ENCODE measurements at regions not wholly inside any gene's neighbourhood (a gene's known extent, or its start where the extent isn't known, plus 50 kb on each side); places are given as distances from the start of the nearest gene placed in this dataset.
"Not testable (repeated sequence)": the region's sequence is repeated elsewhere in the genome, so short reads cannot be mapped to it uniquely, and the experiment has no call there.

DNA sequence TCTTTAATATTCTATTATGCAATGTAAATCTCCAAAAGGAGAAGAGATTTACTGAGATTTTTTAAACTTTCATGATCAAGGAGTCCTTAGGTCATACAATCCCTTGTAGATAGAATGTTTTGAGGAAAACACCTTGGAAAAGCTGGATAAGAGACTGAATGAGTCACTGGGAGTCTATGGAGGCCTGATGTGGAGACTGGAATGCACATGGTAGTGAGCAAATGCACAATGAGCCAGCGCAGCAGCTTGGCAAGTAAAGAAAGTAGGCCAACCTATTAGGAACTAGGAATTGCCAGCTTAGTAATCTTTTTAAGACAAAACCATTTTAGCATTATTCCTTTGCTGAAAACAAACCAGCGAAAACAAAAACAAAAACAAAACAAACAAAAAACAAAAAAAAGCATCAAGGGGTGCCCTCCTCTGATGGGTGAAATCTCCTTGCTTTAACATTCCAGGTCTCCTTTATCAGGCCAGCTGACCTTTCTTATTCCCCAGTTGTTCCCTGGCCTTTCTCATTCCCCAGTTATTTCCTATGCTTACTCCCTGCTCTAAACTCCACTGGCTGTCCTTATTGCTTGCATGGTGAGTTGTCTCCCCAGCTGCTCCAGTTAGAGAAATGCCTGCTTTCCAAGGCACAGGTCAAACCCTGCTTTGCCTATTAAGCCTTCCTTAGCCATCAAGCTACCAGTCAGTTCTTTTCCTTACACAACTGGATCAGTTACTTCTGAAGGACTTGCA lies 135.8 kb downstream of the PLCE1 start:
- no peak for DNase-seq

DNA sequence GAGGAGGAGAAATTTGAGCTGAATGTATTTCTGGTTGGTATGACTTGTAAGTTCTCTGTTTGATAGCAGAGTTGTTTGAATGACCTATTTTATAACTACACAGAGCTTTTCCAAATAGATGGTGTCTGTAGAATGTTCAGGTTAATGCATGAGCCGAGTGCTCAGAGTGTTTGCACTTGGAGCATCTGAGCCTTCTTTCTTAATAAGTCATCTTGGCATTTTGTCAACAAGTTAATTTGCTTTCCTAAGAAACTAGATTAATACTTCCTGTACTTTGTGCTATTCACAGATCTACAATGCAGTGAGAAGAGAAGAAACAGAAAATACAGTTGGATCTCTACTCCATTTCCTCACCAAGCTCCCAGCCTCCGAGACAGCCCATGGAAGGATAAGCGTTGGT lies 138.2 kb downstream of the PLCE1 start:
- no peak for DNase-seq

GRCh38 chr10:94133239-94133638 lies 139.5 kb downstream of the PLCE1 start:
- no peak for DNase-seq

GRCh38 chr10:94137747-94138146 lies 144.0 kb downstream of the PLCE1 start:
- no peak for DNase-seq

DNA sequence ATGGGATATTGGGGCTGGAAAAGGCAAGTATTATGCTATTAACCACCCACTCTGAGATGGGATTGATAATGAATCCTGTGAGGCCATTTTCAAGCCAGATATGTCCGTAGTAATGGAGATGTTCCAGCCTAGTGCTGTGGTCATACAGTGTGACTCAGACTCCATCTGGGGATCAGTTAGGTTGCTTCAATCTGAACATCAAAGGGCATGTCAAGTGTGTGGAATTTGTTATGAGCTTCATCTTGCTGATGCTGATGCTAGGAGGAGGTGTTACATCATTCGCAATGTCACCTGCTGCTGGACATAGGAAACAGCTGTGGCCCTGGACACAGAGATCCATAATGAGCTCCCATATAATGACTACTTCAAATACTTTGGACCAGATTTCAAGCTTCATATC lies 144.7 kb downstream of the PLCE1 start:
- DNase-seq = no peak

- DNase-seq = no peak
Measured at GRCh38 chr10:94143261-94143660, 149.5 kb downstream of the PLCE1 start.

DNA sequence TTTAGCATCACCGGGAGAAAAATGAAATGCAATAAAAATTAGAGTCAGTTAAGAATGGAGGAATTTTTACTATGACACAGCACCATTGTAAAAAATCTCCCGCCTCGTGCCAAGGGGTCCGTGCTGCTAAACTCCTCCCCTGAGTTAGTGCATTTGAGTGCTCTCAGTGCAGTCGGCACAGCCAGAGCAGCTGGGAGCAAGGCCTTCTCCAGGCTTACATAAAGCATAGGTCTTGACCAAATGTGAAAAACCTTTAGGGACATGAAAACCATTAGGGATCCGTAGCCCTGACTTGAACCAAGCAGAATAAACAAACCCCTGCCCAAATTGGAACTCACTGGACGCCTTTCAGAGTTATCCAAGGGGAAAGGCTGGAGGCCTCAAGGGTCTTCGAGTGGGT lies 152.6 kb downstream of the PLCE1 start:
- DNase-seq = no peak

DNA sequence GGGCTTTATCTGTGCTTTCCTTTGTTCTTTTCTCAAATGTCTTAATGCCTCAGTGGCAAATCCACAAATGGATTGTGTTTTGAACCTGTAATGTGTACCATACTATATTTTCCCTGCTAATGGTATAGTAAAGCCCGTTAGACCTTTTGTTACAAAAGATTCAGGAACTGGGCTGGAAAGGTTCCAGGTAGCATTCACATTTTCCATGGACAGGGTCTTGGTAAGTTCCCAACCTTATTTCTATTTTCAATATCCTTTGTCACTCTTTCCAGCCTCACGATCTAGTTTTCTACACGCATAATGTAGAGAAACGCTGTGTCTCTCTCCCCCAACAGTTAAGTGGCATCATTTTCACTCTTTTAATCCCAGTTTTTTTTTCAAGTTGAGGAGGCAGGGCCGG lies 153.0 kb downstream of the PLCE1 start:
- no peak for DNase-seq

GRCh38 chr10:94149702-94150101 lies 156.0 kb downstream of the PLCE1 start:
- no peak for DNase-seq

- DNase-seq = no peak
Measured at GRCh38 chr10:94150541-94151184, 156.9 kb downstream of the PLCE1 start.

- DNase-seq = no peak
Measured at GRCh38 chr10:94155722-94156271, 162.1 kb downstream of the PLCE1 start.

GRCh38 chr10:94156453-94156852 lies 162.7 kb downstream of the PLCE1 start:
- DNase-seq = no peak

DNA sequence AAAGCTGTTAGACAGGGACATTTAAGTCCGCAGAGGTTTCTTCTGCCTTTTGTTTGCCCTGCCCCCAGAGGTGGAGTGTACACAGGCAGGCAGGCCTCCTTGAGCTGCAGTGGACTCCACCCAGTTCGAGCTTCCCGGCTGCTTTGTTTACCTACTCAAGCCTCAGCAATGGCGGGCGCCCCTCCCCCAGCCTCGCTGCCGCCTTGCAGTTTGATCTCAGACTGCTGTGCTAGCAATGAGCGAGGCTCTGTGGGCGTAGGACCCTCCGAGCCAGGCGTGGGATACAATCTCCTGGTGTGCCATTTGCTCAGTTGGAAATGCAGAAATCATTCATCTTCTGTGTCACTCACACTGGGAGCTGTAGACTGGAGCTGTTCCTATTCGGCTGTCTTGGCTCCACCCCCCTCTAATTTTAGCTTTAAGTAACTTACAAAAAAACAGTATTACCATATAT lies 171.5 kb downstream of the PLCE1 start:
- not testable (repeated sequence) for DNase-seq

DNA sequence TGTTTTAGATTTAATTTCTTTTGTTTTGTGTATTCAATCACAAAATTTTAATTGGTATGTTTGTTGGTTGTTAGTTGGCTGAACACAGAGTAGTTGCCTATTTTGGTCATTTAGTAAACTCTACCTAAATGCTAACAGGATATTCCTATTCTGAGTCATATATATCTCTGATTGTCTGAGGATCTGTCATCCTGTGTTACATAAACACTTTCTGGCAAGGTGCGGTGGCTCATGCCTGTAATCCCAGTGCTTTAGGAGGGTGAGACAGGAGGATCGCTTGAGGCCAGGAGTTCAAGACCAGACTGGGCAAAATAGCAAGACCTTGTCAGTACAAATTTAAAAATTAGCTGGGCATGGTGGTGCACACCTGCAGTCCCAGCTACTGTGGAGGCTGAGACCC lies 178.6 kb downstream of the PLCE1 start:
- no peak for DNase-seq

- DNase-seq = no peak
Measured at GRCh38 chr10:94173594-94173993, 179.9 kb downstream of the PLCE1 start.

DNA sequence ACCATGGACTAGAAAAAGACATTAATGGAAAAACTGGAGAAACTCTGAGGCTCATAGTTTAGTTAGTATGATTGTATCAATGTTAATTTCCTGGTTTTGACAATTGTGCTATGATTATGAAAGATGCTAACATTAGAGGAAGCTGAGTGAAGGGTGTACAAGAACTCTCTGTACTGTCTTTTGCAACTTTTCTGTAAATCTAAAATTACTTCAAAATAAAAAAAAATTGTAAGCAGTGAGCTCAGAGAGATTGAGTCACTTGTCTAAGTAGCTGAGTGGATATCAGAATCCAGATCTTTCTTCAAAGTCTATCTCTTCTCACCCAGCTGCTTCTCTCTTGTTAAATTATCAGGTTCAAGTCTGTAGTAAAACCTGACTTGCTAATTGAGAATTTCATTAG lies 181.1 kb downstream of the PLCE1 start:
- no peak for DNase-seq

DNA sequence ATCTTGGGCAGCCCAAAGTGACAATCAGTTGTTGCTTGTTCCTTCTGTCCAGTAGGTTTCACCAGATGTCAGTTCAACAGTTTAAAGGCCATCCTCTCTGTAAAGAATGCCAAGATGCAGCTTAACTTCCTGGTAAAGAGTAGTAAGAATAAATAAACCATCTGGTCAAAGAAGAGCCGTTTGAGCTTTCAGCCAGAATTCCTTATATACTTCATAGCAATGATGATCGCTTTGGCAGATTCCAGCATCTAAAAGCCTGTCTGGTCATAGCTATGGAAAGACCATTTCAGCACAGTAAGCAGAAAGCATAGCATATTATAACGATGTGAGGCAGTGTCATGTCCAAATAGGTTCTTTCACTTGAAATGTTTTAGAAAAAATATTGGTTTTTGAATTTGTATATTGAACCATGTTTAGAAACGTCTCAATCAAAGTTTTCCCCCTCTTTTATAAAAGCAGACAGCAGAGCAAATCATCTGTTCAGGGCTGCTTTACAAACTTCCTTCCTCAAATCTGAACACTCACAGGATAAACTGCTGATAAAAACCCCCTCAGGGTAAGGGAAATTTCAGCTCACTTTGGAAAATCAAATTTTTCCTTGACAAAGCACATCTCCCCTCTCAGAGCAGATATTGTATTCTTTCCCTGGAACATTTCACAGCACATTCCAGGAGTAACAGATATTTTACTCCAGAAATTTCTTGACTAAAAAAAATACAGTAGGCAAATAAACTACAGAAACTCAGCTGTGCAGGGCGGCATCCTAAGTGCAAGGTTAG lies 184.1 kb downstream of the NOC3L start:
- no peak for DNase-seq

DNA sequence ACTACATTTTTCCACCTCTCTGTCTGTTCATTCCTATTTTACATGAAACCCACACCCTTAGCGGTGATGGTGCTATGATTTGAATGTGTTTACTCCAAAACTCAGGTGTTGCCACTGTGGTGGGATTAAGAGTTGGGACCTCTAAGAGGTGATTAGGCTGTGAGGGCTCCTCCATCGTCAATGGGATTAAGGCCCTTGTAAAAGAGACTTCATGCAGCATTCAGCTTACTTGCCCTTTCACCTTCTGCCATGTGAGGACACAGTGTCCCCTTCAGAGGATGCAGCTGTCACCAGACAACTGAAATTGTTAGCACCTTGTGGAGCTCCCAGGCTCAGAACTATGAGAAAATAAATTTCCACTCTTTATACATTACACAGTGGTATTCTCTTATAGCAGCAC lies 182.2 kb downstream of the NOC3L start:
- no peak for DNase-seq

DNA sequence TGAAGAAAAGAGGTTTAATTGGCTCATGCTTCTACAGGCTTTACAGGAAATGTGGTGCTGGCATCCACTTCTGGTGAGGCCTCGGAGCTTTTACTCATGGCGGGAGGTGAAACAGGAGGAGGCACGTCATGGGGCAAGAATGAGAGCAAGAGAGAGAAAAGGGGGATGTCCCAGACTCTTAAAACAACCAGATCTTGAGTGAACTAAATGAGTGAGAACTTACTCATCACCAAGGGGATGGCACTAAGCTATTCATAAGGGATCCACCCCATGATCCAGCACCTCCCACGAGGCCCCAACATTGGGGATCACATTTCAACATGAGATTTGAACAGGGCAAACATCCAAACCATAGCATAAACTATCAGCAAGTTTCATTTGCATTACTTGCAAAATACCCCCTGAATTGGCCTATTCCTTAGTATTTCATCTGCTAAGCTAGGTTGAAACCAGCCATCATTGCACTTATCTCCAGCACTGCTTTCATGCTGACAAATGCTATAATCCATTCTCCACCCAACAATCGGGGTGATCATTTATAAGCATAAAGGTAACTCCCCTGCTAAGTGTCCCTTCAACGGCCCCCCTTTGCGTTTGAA lies 179.0 kb downstream of the NOC3L start:
- DNase-seq = no peak

DNA sequence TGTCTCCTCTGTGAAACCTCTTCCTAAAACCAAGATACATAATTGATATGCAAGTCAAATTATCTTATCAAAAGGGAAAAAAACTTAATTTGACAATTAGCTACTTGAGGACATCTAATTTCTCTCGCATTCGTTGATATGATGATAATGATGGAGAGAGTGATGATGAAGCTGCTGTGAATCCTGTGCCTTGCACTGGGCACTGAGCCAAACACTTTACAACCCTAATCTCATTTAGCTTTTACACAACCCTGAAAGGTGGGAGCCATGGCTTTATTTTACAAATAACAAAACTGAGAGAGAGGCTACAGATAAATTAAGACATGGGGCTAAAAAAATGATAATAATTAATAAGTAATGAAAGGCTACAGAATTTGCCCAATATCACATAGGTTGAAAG lies 176.0 kb downstream of the NOC3L start:
- no peak for DNase-seq

GRCh38 chr10:94192333-94192732 lies 170.4 kb downstream of the NOC3L start:
- no peak for DNase-seq

- DNase-seq = no peak
Measured at GRCh38 chr10:94192974-94193373, 169.8 kb downstream of the NOC3L start.

GRCh38 chr10:94193466-94193924 lies 169.2 kb downstream of the NOC3L start:
- no peak for DNase-seq
